H1 (cell line): ENCODE measurements at regions not wholly inside any gene's neighbourhood (a gene's known extent, or its start where the extent isn't known, plus 50 kb on each side); places are given as distances from the start of the nearest gene placed in this dataset.

Experiments used
- CTCF ChIA-PET: fragments of 300-600 bp; sonication (Branson Sonifier 250); formaldehyde crosslinking; loops from one replicate; lab custom pipeline; 2021; ENCODE audit not compliant: partially characterized antibody; lab: Charles Lee
- POLR2A ChIA-PET: fragments of 300-600 bp; sonication (Branson Sonifier 250); formaldehyde crosslinking; loops from one replicate; lab custom pipeline; 2021; ENCODE audit warnings: inconsistent platforms; ENCODE audit not compliant: partially characterized antibody; lab: Charles Lee
- DNase-seq, 2 experiments: peaks; one replicate each; pipeline versions ENCODE4 v3.0.0 to v3.0.0-alpha.2; 2010 to 2022; ENCODE audit warnings: low spot score in 2 of 2, low read depth in 1 of 2, mixed read lengths in 1 of 2
- FAIRE-seq: peaks from 2 replicates; lab custom pipeline; 2011; peaks lifted over from hg19 to GRCh38; lab: Jason Lieb, UNC
- H2AFZ ChIP-seq: 2 replicates; pipeline ENCODE4 v1.8.1; 2012; ENCODE audit warnings: low read length, inconsistent platforms
- H2AK5ac ChIP-seq: 2 replicates; pipeline ENCODE4 v1.6.1; 2013; ENCODE audit warnings: low read depth, low read length
- H2BK120ac ChIP-seq: replicated peaks from 2 replicates; pipeline ENCODE3; 2013; ENCODE audit warnings: low read depth, low read length, inconsistent platforms
- H2BK12ac ChIP-seq: 2 replicates; pipeline ENCODE4 v1.6.1; 2013; ENCODE audit warnings: low read depth, low read length
- H2BK15ac ChIP-seq: 2 replicates; pipeline ENCODE4 v1.6.1; 2013; ENCODE audit warnings: low read length
- H2BK20ac ChIP-seq: 2 replicates; pipeline ENCODE4 v1.6.1; 2013; ENCODE audit warnings: low read length
- H2BK5ac ChIP-seq: 2 replicates; pipeline ENCODE4 v1.6.1; 2013; ENCODE audit warnings: low read depth, low read length
- H3K14ac ChIP-seq: 2 replicates; pipeline ENCODE4 v1.6.1; 2013; ENCODE audit warnings: inconsistent platforms; ENCODE audit not compliant: insufficient read length
- H3K18ac ChIP-seq: 2 replicates; pipeline ENCODE4 v1.6.1; 2013; ENCODE audit warnings: low read length; ENCODE audit errors: extremely low read depth
- H3K23ac ChIP-seq: 2 replicates; pipeline ENCODE4 v1.6.1; 2013; ENCODE audit warnings: inconsistent platforms; ENCODE audit not compliant: insufficient read length
- H3K23me2 ChIP-seq: 2 replicates; pipeline ENCODE4 v1.6.1; 2013; ENCODE audit warnings: low read depth, low read length
- H3K27ac ChIP-seq: 2 replicates; pipeline ENCODE4 v1.6.1; 2011; ENCODE audit warnings: low read depth, low read length, inconsistent platforms
- H3K27me3 ChIP-seq, 4 experiments: replicated peaks in 1 of 4; 1 replicate in 1 of 4; 2 replicates in 3 of 4; pipeline versions ENCODE4 v1.6.1 to v1.8.1; 2011 to 2013; ENCODE audit warnings: low read length in 3 of 4, mild to moderate bottlenecking in 3 of 4, inconsistent platforms in 2 of 4, mixed read lengths in 2 of 4, moderate library complexity in 1 of 4; ENCODE audit not compliant: control insufficient read depth in 3 of 4, insufficient read depth in 3 of 4; ENCODE audit errors: extremely low read depth in 1 of 4
- H3K36me3 ChIP-seq, 4 experiments: 2 replicates each; pipeline versions ENCODE4 v1.6.1 to v1.8.1; 2011 to 2013; ENCODE audit warnings: mild to moderate bottlenecking in 4 of 4, low read length in 3 of 4, moderate library complexity in 2 of 4, control low read depth in 1 of 4, inconsistent platforms in 1 of 4; ENCODE audit not compliant: insufficient read depth in 4 of 4, control insufficient read depth in 2 of 4
- H3K4ac ChIP-seq: replicated peaks from 2 replicates; pipeline ENCODE3; 2013; ENCODE audit warnings: low read length, low read depth, mixed read lengths, inconsistent platforms; ENCODE audit not compliant: insufficient read length
- H3K4me1 ChIP-seq, 4 experiments: replicated peaks in 1 of 4; 1 replicate in 1 of 4; 2 replicates in 3 of 4; pipeline versions ENCODE4 v1.6.1 to v1.8.1; 2011 to 2013; ENCODE audit warnings: low read length in 3 of 4, inconsistent platforms in 2 of 4, mixed read lengths in 1 of 4; ENCODE audit not compliant: insufficient read depth in 4 of 4, control insufficient read depth in 3 of 4
- H3K4me2 ChIP-seq, 2 experiments: 2 replicates each; pipeline versions ENCODE4 v1.6.1 to v1.8.1; 2011 to 2013; ENCODE audit warnings: low read depth in 2 of 2, low read length in 2 of 2, control low read depth in 1 of 2, inconsistent platforms in 1 of 2, mild to moderate bottlenecking in 1 of 2; ENCODE audit not compliant: insufficient read depth in 1 of 2
- H3K4me3 ChIP-seq, 4 experiments: fragments of 200-600, 300-600 bp in 1 of 4; sonication (generic), shearing (Covaris generic), sonication (Bioruptor Twin) in 1 of 4; 2 replicates each; pipeline versions ENCODE4 v1.5.1 to v1.8.1; 2011 to 2016; ENCODE audit warnings: low read length in 4 of 4, low read depth in 3 of 4, control low read depth in 2 of 4, inconsistent platforms in 2 of 4, mild to moderate bottlenecking in 2 of 4, mixed read lengths in 1 of 4, moderate library complexity in 1 of 4; ENCODE audit not compliant: insufficient read depth in 2 of 4; ENCODE audit errors: extremely low read depth in 1 of 4
- H3K56ac ChIP-seq: replicated peaks from 2 replicates; pipeline ENCODE3; 2013; ENCODE audit warnings: low read depth, mild to moderate bottlenecking, mixed read lengths, low read length, inconsistent platforms; ENCODE audit not compliant: insufficient read length
- H3K79me1 ChIP-seq: 2 replicates; pipeline ENCODE4 v1.6.1; 2013; ENCODE audit warnings: low read depth, low read length, control low read depth
- H3K79me2 ChIP-seq, 2 experiments: 2 replicates each; pipeline versions ENCODE4 v1.6.1 to v1.8.1; 2012 to 2013; ENCODE audit warnings: low read length in 2 of 2, mild to moderate bottlenecking in 2 of 2, inconsistent platforms in 1 of 2; ENCODE audit not compliant: insufficient read depth in 2 of 2, control insufficient read depth in 1 of 2
- H3K9ac ChIP-seq, 4 experiments: replicated peaks in 1 of 4; 1 replicate in 1 of 4; 2 replicates in 3 of 4; pipeline versions ENCODE4 v1.6.1 to v1.8.1; 2011 to 2013; ENCODE audit warnings: low read depth in 3 of 4, low read length in 3 of 4, control low read depth in 2 of 4, mild to moderate bottlenecking in 2 of 4, moderate library complexity in 2 of 4, inconsistent platforms in 1 of 4; ENCODE audit errors: extremely low read depth in 1 of 4
- H3K9me3 ChIP-seq, 2 experiments: 2 replicates each; pipeline versions ENCODE4 v1.6.1 to v1.8.1; 2012 to 2013; ENCODE audit warnings: mild to moderate bottlenecking in 2 of 2, moderate library complexity in 2 of 2, control low read depth in 1 of 2, inconsistent platforms in 1 of 2, low read depth in 1 of 2, low read length in 1 of 2, mixed read lengths in 1 of 2; ENCODE audit not compliant: insufficient read depth in 2 of 2
- H4K20me1 ChIP-seq, 2 experiments: replicated peaks in 1 of 2; 2 replicates each; pipeline versions ENCODE3 to v1.8.1; 2011 to 2013; ENCODE audit warnings: inconsistent platforms in 2 of 2, low read length in 2 of 2, mild to moderate bottlenecking in 1 of 2; ENCODE audit not compliant: insufficient read depth in 2 of 2, control insufficient read depth in 1 of 2
- H4K5ac ChIP-seq: 2 replicates; pipeline ENCODE4 v1.6.1; 2013; ENCODE audit warnings: low read length, low read depth, mixed read lengths, inconsistent platforms; ENCODE audit not compliant: insufficient read length
- H4K8ac ChIP-seq: 2 replicates; pipeline ENCODE4 v1.8.0; 2013; ENCODE audit warnings: mild to moderate bottlenecking, moderate library complexity, low read length, inconsistent platforms; ENCODE audit not compliant: insufficient read depth; ENCODE audit errors: extremely low read depth
- H4K91ac ChIP-seq: replicated peaks from 2 replicates; pipeline ENCODE3; 2013; ENCODE audit warnings: low read length, mixed read lengths, inconsistent platforms; ENCODE audit not compliant: insufficient read length
- TCF12 ChIP-seq: IDR thresholded peaks from 2 replicates; pipeline ENCODE4 v1.6.1; 2011; ENCODE audit warnings: low read depth, mild to moderate bottlenecking, low read length
- WGBS, 2 experiments: shearing (Covaris generic) in 1 of 2; methylation state at CpG; one replicate each; pipeline versions ENCODE4 v1.1.6 to v1.1.7; 2013 to 2015; ENCODE audit warnings: low lambda C conversion rate in 2 of 2, mixed read lengths in 2 of 2, inconsistent platforms in 1 of 2, low coverage in 1 of 2, missing lambda C conversion rate in 1 of 2; ENCODE audit not compliant: insufficient replicate concordance in 2 of 2, insufficient coverage in 1 of 2, insufficient read length in 1 of 2; ENCODE audit errors: extremely low coverage in 1 of 2, missing lambda C conversion rate in 1 of 2; 5-methylcytosine and 5-hydroxymethylcytosine counted together

GRCh38 chr13:31972453-31972852 lies 59.1 kb upstream of the FRY start:
- no peak overlapping the region for H2AK5ac ChIP-seq
- no peak overlapping the region for H3K27ac ChIP-seq
- no peaks in the 10 kb centered on the region for H4K20me1 ChIP-seq
- H3K9ac ChIP-seq = no peak overlapping the region
- H3K4ac ChIP-seq = no peak overlapping the region
- no peak overlapping the region for H3K14ac ChIP-seq
- H4K91ac ChIP-seq = no peak overlapping the region
- no peaks in the 10 kb centered on the region for H3K9me3 ChIP-seq
- H3K27me3 ChIP-seq = no peaks in the 10 kb centered on the region
- no peak overlapping the region for H2AFZ ChIP-seq
- no peaks in the 10 kb centered on the region for H3K79me1 ChIP-seq
- CTCF ChIA-PET = interaction anchor here (0.7 kb wide), 1 partner anchor 670 kb away, joined by 3 read pairs; no protein-coding TSS in a partner anchor
- no peak overlapping the region for H3K4me2 ChIP-seq
- no peaks in the 10 kb centered on the region for H3K36me3 ChIP-seq
- no peak overlapping the region for H3K23ac ChIP-seq
- no peaks in the 10 kb centered on the region for H3K23me2 ChIP-seq
- H3K56ac ChIP-seq = no peak overlapping the region
- no peak overlapping the region for H2BK120ac ChIP-seq
- TF ChIP-seq TCF12 = no peak
- POLR2A ChIA-PET = no interaction called here
- no peak overlapping the region for H2BK20ac ChIP-seq
- no peak overlapping the region for H3K18ac ChIP-seq
- H2BK12ac ChIP-seq = no peak overlapping the region
- no peak overlapping the region for H2BK5ac ChIP-seq
- no peak overlapping the region for H3K4me3 ChIP-seq
- H3K4me1 ChIP-seq = no peaks in the 10 kb centered on the region
- H4K5ac ChIP-seq = no peak overlapping the region
- H3K79me2 ChIP-seq = no peaks in the 10 kb centered on the region
- FAIRE-seq = no peak
- 93% methylated on average over 2 of the region's 2 CpGs; no CpG with 5 or more reads in 1 of the 2 experiments for WGBS, 2 experiments
- H4K8ac ChIP-seq = no peak overlapping the region
- no peak for DNase-seq
- no peak overlapping the region for H2BK15ac ChIP-seq
